OCI-LY1 (cell line): ENCODE measurements at regions not wholly inside any gene's neighbourhood (a gene's known extent, or its start where the extent isn't known, plus 50 kb on each side); places are given as distances from the start of the nearest gene placed in this dataset.

Experiments used
- EZH2 ChIP-seq: fragments of 200-600 bp; sonication (generic), shearing (Covaris generic); IDR thresholded peaks from 2 replicates; pipeline ENCODE4 v1.8.0; 2017; ENCODE audit warnings: borderline replicate concordance, mixed run types, mild to moderate bottlenecking, antibody characterized with exemption, low read length, moderate library complexity, mixed read lengths
- TF ChIP-seq, protein P1 (sequence below): fragments of 200-600 bp; sonication (generic), shearing (Covaris generic); IDR thresholded peaks from 2 replicates; pipeline ENCODE4 v1.5.1; 2017; ENCODE audit warnings: mild to moderate bottlenecking, antibody characterized with exemption, low read length, moderate library complexity, mixed read lengths

DNA sequence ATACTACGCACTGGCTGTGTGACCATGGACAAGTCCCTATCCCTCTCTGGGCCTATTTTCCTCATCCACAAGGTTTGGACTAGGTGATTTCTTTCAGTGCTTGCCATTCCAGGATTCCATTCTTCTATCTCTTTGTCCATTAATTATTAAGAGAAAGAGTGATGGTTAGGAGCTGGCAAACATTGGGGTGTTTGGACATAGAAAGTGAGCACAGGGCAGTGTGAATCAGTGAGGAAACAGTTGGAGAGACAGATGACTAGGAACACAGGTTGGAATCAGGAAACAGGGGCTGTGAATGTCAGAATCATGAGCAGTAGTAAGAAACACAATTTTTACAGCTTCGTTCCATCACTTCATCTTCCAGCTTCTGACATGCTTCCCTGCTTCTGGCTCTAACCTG lies 211.8 kb downstream of the INSC start:
- no peak for TF ChIP-seq EZH2
- TF ChIP-seq, protein P1, sequence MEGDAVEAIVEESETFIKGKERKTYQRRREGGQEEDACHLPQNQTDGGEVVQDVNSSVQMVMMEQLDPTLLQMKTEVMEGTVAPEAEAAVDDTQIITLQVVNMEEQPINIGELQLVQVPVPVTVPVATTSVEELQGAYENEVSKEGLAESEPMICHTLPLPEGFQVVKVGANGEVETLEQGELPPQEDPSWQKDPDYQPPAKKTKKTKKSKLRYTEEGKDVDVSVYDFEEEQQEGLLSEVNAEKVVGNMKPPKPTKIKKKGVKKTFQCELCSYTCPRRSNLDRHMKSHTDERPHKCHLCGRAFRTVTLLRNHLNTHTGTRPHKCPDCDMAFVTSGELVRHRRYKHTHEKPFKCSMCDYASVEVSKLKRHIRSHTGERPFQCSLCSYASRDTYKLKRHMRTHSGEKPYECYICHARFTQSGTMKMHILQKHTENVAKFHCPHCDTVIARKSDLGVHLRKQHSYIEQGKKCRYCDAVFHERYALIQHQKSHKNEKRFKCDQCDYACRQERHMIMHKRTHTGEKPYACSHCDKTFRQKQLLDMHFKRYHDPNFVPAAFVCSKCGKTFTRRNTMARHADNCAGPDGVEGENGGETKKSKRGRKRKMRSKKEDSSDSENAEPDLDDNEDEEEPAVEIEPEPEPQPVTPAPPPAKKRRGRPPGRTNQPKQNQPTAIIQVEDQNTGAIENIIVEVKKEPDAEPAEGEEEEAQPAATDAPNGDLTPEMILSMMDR, result no peak
